Left lobe of liver (tissue), 2 donors: ENCODE measurements at regions not wholly inside any gene's neighbourhood (a gene's known extent, or its start where the extent isn't known, plus 50 kb on each side); places are given as distances from the start of the nearest gene placed in this dataset.
"Not testable (repeated sequence)": the region's sequence is repeated elsewhere in the genome, so short reads cannot be mapped to it uniquely, and the experiment has no call there.

ENCODE experiments used
- ATAC-seq: fragments of 200-7000 bp; cut with Tn5 transposase; one replicate; pipeline ENCODE4 v1.9.1; 2020; ENCODE audit warnings: mild to moderate bottlenecking, moderate library complexity
- DNase-seq: peaks from one replicate; pipeline ENCODE4 v3.0.0-alpha.2; 2020; ENCODE audit warnings: low spot score
- donor health status: DM: no; HTN: no; CAD: no; lungs with moderate emphysema.
- donor health status: DM: no; HTN: yes; CAD: no.

GRCh38 chr3:139131951-139132350 lies 87.3 kb upstream of the PRR23C start:
- DNase-seq (no peak), ATAC-seq (no peak)

- ATAC-seq (no peak), DNase-seq (no peak)
Observed at GRCh38 chr3:139132976-139133375, 88.3 kb upstream of the PRR23C start.

- no peak for DNase-seq
- ATAC-seq, result no peak
Observed at GRCh38 chr3:139134678-139135372, 90.1 kb upstream of the PRR23C start.

- no peak for DNase-seq
- ATAC-seq, result no peak
Observed at GRCh38 chr3:139135657-139136056, 91.0 kb upstream of the PRR23C start.

- no peak for ATAC-seq
- DNase-seq, result no peak
Observed at GRCh38 chr3:139136469-139137202, 91.9 kb upstream of the PRR23C start.

GRCh38 chr3:139140553-139140952 lies 95.9 kb upstream of the PRR23C start:
- ATAC-seq (no peak), DNase-seq (no peak)

GRCh38 chr3:139145980-139146379 lies 101.3 kb upstream of the PRR23C start:
- DNase-seq, ATAC-seq: not testable (repeated sequence)

GRCh38 chr3:139151530-139151929 lies 106.8 kb upstream of the PRR23C start:
- ATAC-seq (no peak), DNase-seq (no peak)

- DNase-seq, ATAC-seq: not testable (repeated sequence)
Observed at GRCh38 chr3:139153434-139153833, 108.7 kb upstream of the PRR23C start.

GRCh38 chr3:139157161-139157932 lies 112.7 kb upstream of the PRR23C start:
- no peak for ATAC-seq
- DNase-seq, result no peak

- ATAC-seq (no peak), DNase-seq (no peak)
Observed at GRCh38 chr3:139159356-139159755, 114.7 kb upstream of the PRR23C start.

- peak; percentile 87 for ATAC-seq
- no peak for DNase-seq
Observed at GRCh38 chr3:139173372-139174108, 128.8 kb upstream of the PRR23C start.

- DNase-seq (no peak), ATAC-seq (no peak)
Observed at GRCh38 chr3:139180489-139180888, 135.8 kb upstream of the PRR23C start.

- no peak for DNase-seq
- no peak for ATAC-seq
Observed at GRCh38 chr3:139182143-139182542, 137.5 kb upstream of the PRR23C start.

GRCh38 chr3:139182598-139182997 lies 137.9 kb upstream of the PRR23C start:
- DNase-seq (no peak), ATAC-seq (no peak)

GRCh38 chr3:139185527-139185926 lies 140.8 kb upstream of the PRR23C start:
- ATAC-seq, result no peak

GRCh38 chr3:139187154-139187553 lies 142.5 kb upstream of the PRR23C start:
- DNase-seq (no peak), ATAC-seq (no peak)

More at GRCh38 chr3:139185527-139185926, 140.8 kb upstream of the PRR23C start:
- DNase-seq, result no peak

GRCh38 chr3:139187648-139188047 lies 143.0 kb upstream of the PRR23C start:
- no peak for DNase-seq
- ATAC-seq, result no peak

GRCh38 chr3:139189943-139190342 lies 145.3 kb upstream of the PRR23C start:
- ATAC-seq (no peak), DNase-seq (no peak)

GRCh38 chr3:139194421-139194820 lies 149.4 kb upstream of the MRPS22 start:
- not testable (repeated sequence) for ATAC-seq, DNase-seq

- ATAC-seq, DNase-seq: not testable (repeated sequence)
Observed at GRCh38 chr3:139196146-139196545, 147.7 kb upstream of the MRPS22 start.
